ENCODE measurements at regions not wholly inside any gene's neighbourhood (a gene's known extent, or its start where the extent isn't known, plus 50 kb on each side); places are given as distances from the start of the nearest gene placed in this dataset.
"Not testable (repeated sequence)": the region's sequence is repeated elsewhere in the genome, so short reads cannot be mapped to it uniquely, and the experiment has no call there.

DNA sequence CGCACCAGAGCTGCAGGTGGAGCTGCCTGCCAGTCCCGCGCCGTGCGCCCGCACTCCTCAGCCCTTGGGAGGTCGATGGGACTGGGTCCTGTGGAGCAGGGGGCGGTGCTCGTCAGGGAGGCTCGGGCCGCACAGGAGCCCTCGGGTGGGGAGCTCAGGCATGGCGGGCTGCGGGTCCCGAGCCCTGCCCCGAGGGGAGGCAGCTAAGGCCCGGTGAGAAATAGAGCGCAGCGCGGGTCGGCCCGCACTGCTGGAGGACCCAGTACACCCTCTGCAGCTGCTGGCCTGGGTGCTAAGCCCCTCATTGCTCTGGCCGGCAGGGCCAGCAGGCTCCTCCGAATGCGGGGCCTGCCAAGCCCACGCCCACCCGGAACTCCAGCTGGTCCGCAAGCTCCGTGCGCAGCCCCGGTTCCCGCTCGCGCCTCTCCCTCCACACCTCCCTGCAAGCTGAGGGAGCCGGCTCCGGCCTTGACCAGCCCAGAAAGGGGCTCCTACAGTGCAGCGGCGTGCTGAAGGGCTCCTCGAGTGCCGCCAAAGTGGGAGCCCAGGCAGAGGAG is 403.7 kb upstream of the KLHL1 start:
- H3K27ac ChIP-seq (ENCODE audit: low read depth, low read length); H3K27me3 ChIP-seq (ENCODE audit: control insufficient read depth in 5 of 5, insufficient read depth in 4 of 5, low read length in 5 of 5); H3K4me3 ChIP-seq (ENCODE audit: low read depth in 1 of 5, low read length in 5 of 5); H3K4me1 ChIP-seq (ENCODE audit: control insufficient read depth in 5 of 5, insufficient read depth in 5 of 5, low read length in 5 of 5); H3K9me3 ChIP-seq (ENCODE audit: control insufficient read depth in 5 of 5, low read length in 5 of 5); H3K9ac ChIP-seq (ENCODE audit: low read length in 5 of 5); H3K36me3 ChIP-seq (ENCODE audit: control insufficient read depth in 5 of 5, insufficient read depth in 5 of 5, low read length in 5 of 5): not testable (repeated sequence)

DNA sequence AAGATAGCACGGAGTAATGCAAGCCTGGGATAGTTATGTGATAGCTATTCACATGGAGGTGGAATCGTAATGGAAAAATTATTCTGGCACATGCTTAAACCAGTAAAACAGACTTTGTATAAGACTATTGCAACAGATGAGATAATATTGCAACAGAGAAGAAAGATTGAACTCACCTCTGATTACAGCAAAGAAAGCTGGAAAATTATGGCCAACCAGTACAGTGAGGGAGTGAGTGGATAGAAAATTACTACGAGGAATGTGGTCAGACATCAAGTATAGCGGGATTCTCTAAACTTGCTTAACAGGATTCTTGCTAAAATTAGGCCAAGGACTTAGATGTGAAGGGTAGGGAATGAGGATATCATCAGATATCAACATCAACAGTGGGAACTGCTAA is 397.6 kb upstream of the KLHL1 start:
- Histone ChIP-seq H3K27me3 (ENCODE audit: control insufficient read depth in 5 of 5, insufficient read depth in 4 of 5, low read length in 5 of 5) (no peaks in the 10 kb centered on the region), H3K4me3 (ENCODE audit: low read depth in 1 of 5, low read length in 5 of 5) (no peak overlapping the region), H3K4me1 (ENCODE audit: control insufficient read depth in 5 of 5, insufficient read depth in 5 of 5, low read length in 5 of 5) (no peaks in the 10 kb centered on the region), H3K9me3 (ENCODE audit: control insufficient read depth in 5 of 5, low read length in 5 of 5) (no peaks in the 10 kb centered on the region), H3K9ac (ENCODE audit: low read length in 5 of 5) (no peak overlapping the region), H3K27ac (ENCODE audit: low read depth, low read length) (no peak overlapping the region), H3K36me3 (ENCODE audit: control insufficient read depth in 5 of 5, insufficient read depth in 5 of 5, low read length in 5 of 5) (no peaks in the 10 kb centered on the region)

DNA sequence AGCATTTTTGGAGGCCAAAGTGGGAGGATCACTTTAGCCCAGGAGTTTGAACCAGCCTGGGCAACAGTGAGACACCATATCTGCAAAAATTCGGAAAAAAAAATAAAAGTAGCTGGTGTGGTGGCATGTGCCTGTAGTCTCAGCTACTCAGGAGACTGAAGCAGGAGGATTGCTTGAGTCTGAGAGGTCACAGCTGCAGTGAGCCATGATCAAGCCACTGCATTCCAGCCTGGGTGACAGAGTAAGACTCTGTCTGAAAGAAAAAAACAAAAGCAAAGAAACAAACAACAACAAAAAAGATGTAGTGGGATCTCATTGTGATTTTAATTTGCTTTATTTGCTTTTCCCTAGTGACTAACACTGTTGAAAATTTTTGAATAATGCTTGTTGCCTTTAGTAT is 394.7 kb upstream of the KLHL1 start:
- Histone ChIP-seq H3K9ac (ENCODE audit: low read length in 5 of 5) (no peak overlapping the region), H3K9me3 (ENCODE audit: control insufficient read depth in 5 of 5, low read length in 5 of 5) (peaks cover 0 to 3% (median 0%) of the 10 kb centered on the region in 5 donors), H3K36me3 (ENCODE audit: control insufficient read depth in 5 of 5, insufficient read depth in 5 of 5, low read length in 5 of 5) (no peaks in the 10 kb centered on the region), H3K4me3 (ENCODE audit: low read depth in 1 of 5, low read length in 5 of 5) (no peak overlapping the region), H3K27ac (ENCODE audit: low read depth, low read length) (no peak overlapping the region), H3K4me1 (ENCODE audit: control insufficient read depth in 5 of 5, insufficient read depth in 5 of 5, low read length in 5 of 5) (no peaks in the 10 kb centered on the region), H3K27me3 (ENCODE audit: control insufficient read depth in 5 of 5, insufficient read depth in 4 of 5, low read length in 5 of 5) (no peaks in the 10 kb centered on the region)

DNA sequence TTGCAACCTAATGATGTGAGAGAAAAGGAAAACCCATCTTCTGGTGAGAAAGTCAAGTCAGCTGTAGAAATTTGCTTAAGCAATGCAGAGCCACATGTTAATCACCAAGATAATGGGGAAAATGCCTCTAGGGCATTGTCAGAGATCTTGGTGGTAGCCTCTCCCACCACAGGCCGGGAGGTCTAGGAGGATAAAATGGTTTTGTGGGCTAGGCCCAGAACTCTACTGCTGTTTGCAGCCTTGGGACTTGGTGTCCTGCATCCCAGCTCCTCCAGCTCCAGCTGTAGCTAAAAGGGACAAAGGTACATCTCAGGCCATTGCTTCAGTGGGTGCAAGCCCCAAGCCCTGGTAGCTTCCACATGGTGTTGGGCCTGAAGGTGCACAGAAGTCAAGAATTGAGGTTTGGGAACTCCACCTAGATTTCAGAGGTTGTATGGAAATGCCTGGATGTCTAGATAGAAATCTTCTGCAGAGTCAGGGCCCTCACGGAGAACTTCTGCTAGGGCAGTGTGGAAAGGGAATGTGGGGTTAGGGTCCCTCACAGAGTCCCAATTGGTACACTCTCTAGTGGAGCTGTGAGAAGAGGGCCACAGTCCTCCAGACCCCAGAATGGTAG is 382.2 kb upstream of the KLHL1 start:
- Histone ChIP-seq H3K4me3 (ENCODE audit: low read depth in 1 of 5, low read length in 5 of 5) (peak overlapping the region in 1 of 5 donors; percentile 22), H3K36me3 (ENCODE audit: control insufficient read depth in 5 of 5, insufficient read depth in 5 of 5, low read length in 5 of 5) (no peaks in the 10 kb centered on the region), H3K9ac (ENCODE audit: low read length in 5 of 5) (no peak overlapping the region), H3K9me3 (ENCODE audit: control insufficient read depth in 5 of 5, low read length in 5 of 5) (peaks cover 0 to 14% (median 8%) of the 10 kb centered on the region in 5 donors), H3K27me3 (ENCODE audit: control insufficient read depth in 5 of 5, insufficient read depth in 4 of 5, low read length in 5 of 5) (no peaks in the 10 kb centered on the region), H3K27ac (ENCODE audit: low read depth, low read length) (no peak overlapping the region), H3K4me1 (ENCODE audit: control insufficient read depth in 5 of 5, insufficient read depth in 5 of 5, low read length in 5 of 5) (no peaks in the 10 kb centered on the region)

DNA sequence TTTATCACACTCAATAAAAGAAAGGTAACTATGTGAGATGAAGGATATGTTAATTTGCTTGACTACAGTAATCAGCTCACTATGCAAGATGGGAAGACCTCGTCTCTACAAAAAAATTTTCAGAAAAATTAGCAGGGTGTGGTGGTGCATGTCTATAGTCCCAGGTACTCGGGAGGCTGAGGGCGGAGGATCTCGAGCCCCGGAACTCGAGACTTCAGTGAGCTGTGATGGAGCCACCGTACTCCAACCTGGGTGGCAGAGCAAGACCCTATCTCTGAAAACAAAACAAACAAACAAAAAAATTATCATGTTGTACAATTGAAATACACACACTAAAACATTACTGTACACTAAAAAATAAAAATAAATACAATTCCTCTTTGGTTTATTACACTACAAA is 376.7 kb upstream of the KLHL1 start:
- H3K4me3 ChIP-seq (ENCODE audit: low read depth in 1 of 5, low read length in 5 of 5), result no peak overlapping the region
- H3K36me3 ChIP-seq (ENCODE audit: control insufficient read depth in 5 of 5, insufficient read depth in 5 of 5, low read length in 5 of 5), result no peaks in the 10 kb centered on the region
- H3K4me1 ChIP-seq (ENCODE audit: control insufficient read depth in 5 of 5, insufficient read depth in 5 of 5, low read length in 5 of 5), result no peaks in the 10 kb centered on the region
- no peaks in the 10 kb centered on the region for H3K27me3 ChIP-seq (ENCODE audit: control insufficient read depth in 5 of 5, insufficient read depth in 4 of 5, low read length in 5 of 5)
- H3K27ac ChIP-seq (ENCODE audit: low read depth, low read length), result no peak overlapping the region
- H3K9ac ChIP-seq (ENCODE audit: low read length in 5 of 5), result no peak overlapping the region
- peaks cover 0 to under 1% (median 0%) of the 10 kb centered on the region in 5 donors for H3K9me3 ChIP-seq (ENCODE audit: control insufficient read depth in 5 of 5, low read length in 5 of 5)

DNA sequence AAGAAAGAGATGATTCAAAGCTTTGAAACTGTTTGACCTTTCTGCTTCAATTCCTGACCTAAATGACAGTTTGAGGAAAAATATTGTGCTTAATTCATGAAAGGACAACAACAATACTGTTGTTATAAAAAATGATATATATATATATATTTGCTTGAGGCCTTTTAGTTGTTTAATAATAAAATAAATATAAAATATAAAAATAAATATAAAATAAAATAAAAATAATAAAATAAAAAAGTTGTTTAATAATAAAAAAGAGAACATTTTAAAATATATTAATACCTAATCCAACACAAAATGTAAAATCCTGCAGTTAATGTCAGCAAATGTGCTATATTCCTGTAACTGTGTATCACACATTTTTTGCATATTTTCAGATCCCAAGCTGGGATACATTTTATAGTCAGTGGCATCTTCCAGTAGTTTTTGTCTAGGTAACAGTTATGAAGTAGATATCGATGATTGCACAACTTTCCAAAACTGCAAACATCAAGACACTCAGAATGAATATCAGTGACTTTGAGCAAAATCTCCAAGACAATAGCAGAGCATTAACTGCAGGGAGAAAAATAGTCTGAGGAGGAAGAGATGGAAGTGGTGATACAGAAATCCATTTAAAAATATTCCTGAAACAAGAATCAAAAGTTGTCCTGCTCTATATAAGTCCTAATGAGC is 375.5 kb upstream of the KLHL1 start:
- Histone ChIP-seq H3K36me3 (ENCODE audit: control insufficient read depth in 5 of 5, insufficient read depth in 5 of 5, low read length in 5 of 5) (no peaks in the 10 kb centered on the region), H3K27me3 (ENCODE audit: control insufficient read depth in 5 of 5, insufficient read depth in 4 of 5, low read length in 5 of 5) (no peaks in the 10 kb centered on the region), H3K27ac (ENCODE audit: low read depth, low read length) (no peak overlapping the region), H3K9ac (ENCODE audit: low read length in 5 of 5) (no peak overlapping the region), H3K4me1 (ENCODE audit: control insufficient read depth in 5 of 5, insufficient read depth in 5 of 5, low read length in 5 of 5) (no peaks in the 10 kb centered on the region), H3K9me3 (ENCODE audit: control insufficient read depth in 5 of 5, low read length in 5 of 5) (no peaks in the 10 kb centered on the region), H3K4me3 (ENCODE audit: low read depth in 1 of 5, low read length in 5 of 5) (no peak overlapping the region)

- H3K36me3 ChIP-seq (ENCODE audit: control insufficient read depth in 5 of 5, insufficient read depth in 5 of 5, low read length in 5 of 5), result no peaks in the 10 kb centered on the region
- H3K27me3 ChIP-seq (ENCODE audit: control insufficient read depth in 5 of 5, insufficient read depth in 4 of 5, low read length in 5 of 5), result no peaks in the 10 kb centered on the region
- no peaks in the 10 kb centered on the region for H3K9me3 ChIP-seq (ENCODE audit: control insufficient read depth in 5 of 5, low read length in 5 of 5)
- H3K4me1 ChIP-seq (ENCODE audit: control insufficient read depth in 5 of 5, insufficient read depth in 5 of 5, low read length in 5 of 5), result no peaks in the 10 kb centered on the region
- no peak overlapping the region for H3K9ac ChIP-seq (ENCODE audit: low read length in 5 of 5)
- H3K4me3 ChIP-seq (ENCODE audit: low read depth in 1 of 5, low read length in 5 of 5), result no peak overlapping the region
- no peak overlapping the region for H3K27ac ChIP-seq (ENCODE audit: low read depth, low read length)
These were observed 365.7 kb upstream of the KLHL1 start for GRCh38 chr13:70473907-70474306.

DNA sequence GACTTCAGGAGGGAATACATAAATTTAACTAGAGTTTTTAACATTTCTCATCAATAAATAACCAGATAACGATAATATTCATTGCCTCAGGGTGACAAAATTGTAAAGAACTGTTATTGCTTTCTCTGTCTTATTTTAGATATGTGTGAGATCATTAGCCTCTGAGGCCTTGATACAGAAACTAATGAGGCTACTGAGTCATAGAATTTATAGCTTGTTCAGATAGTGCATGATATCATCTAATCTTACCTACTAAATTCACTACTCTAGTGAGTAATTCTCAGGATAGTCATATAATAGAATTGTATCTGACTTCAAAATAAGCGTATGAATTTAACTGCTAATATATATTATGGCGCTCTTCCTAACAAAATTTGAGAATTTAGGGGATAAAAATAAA is 360.8 kb upstream of the KLHL1 start:
- no peaks in the 10 kb centered on the region for H3K9me3 ChIP-seq (ENCODE audit: control insufficient read depth in 5 of 5, low read length in 5 of 5)
- H3K27ac ChIP-seq (ENCODE audit: low read depth, low read length), result no peak overlapping the region
- H3K36me3 ChIP-seq (ENCODE audit: control insufficient read depth in 5 of 5, insufficient read depth in 5 of 5, low read length in 5 of 5), result no peaks in the 10 kb centered on the region
- H3K4me3 ChIP-seq (ENCODE audit: low read depth in 1 of 5, low read length in 5 of 5), result no peak overlapping the region
- no peak overlapping the region for H3K9ac ChIP-seq (ENCODE audit: low read length in 5 of 5)
- H3K27me3 ChIP-seq (ENCODE audit: control insufficient read depth in 5 of 5, insufficient read depth in 4 of 5, low read length in 5 of 5), result no peaks in the 10 kb centered on the region
- no peaks in the 10 kb centered on the region for H3K4me1 ChIP-seq (ENCODE audit: control insufficient read depth in 5 of 5, insufficient read depth in 5 of 5, low read length in 5 of 5)

DNA sequence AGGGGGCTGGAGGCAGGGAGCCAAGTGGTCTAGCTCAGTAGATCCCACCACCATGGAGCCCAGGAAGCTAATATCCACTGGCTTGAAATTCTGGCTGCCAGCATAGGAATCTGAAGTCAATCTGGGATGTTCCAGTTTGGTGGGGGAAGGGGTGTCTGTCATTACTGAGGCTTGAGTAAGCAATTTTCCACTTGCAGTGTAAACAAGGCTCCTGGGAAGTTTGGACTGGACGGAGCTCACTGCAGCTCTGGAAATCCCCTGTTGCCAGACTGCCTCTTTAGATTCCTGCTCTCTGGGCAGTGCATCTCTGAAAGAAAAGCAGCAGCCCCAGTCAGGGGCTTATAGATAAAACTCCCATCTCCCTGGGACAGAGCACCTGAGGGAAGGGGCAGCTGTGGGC is 349.2 kb upstream of the KLHL1 start:
- Histone ChIP-seq H3K4me3 (ENCODE audit: low read depth in 1 of 5, low read length in 5 of 5) (no peak overlapping the region), H3K27ac (ENCODE audit: low read depth, low read length) (no peak overlapping the region), H3K9me3 (ENCODE audit: control insufficient read depth in 5 of 5, low read length in 5 of 5) (peaks cover 0 to 2% (median 0%) of the 10 kb centered on the region in 5 donors), H3K4me1 (ENCODE audit: control insufficient read depth in 5 of 5, insufficient read depth in 5 of 5, low read length in 5 of 5) (no peaks in the 10 kb centered on the region), H3K9ac (ENCODE audit: low read length in 5 of 5) (no peak overlapping the region), H3K27me3 (ENCODE audit: control insufficient read depth in 5 of 5, insufficient read depth in 4 of 5, low read length in 5 of 5) (no peaks in the 10 kb centered on the region), H3K36me3 (ENCODE audit: control insufficient read depth in 5 of 5, insufficient read depth in 5 of 5, low read length in 5 of 5) (no peaks in the 10 kb centered on the region)

DNA sequence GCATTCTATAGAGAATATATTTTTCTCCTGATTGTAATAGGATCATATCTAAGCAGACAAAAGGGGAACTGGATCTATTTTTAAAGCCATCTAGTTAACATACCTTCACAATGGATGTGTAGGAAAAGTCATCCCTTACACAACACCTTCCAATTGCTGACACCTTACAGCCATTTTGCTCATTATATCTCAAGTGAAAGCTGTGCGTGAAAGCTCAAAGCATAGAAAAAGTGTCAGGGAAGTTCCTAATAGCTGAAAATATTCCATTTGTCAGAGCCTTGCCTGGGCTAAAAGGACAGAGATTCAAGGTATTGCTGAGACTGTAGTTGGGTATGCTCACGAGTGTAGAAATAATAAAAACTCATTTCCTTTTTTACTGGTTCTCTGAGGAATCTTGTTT is 340.6 kb upstream of the KLHL1 start:
- Histone ChIP-seq H3K4me1 (ENCODE audit: control insufficient read depth in 5 of 5, insufficient read depth in 5 of 5, low read length in 5 of 5) (no peaks in the 10 kb centered on the region), H3K36me3 (ENCODE audit: control insufficient read depth in 5 of 5, insufficient read depth in 5 of 5, low read length in 5 of 5) (no peaks in the 10 kb centered on the region), H3K4me3 (ENCODE audit: low read depth in 1 of 5, low read length in 5 of 5) (no peak overlapping the region), H3K9ac (ENCODE audit: low read length in 5 of 5) (no peak overlapping the region), H3K27ac (ENCODE audit: low read depth, low read length) (no peak overlapping the region), H3K27me3 (ENCODE audit: control insufficient read depth in 5 of 5, insufficient read depth in 4 of 5, low read length in 5 of 5) (no peaks in the 10 kb centered on the region), H3K9me3 (ENCODE audit: control insufficient read depth in 5 of 5, low read length in 5 of 5) (peaks cover 0 to 2% (median 0%) of the 10 kb centered on the region in 5 donors)

Measured in subcutaneous abdominal adipose tissue (tissue), 5 donors.